Liver (tissue), 8 donors: ENCODE measurements at regions not wholly inside any gene's neighbourhood (a gene's known extent, or its start where the extent isn't known, plus 50 kb on each side); places are given as distances from the start of the nearest gene placed in this dataset.
A peak's percentile ranks its signal among the peaks of the same experiment; 100 is the strongest.

Source experiments
- DNase-seq: peaks from one replicate; pipeline ENCODE4 v3.0.0-alpha.2; 2017; ENCODE audit warnings: low spot score
- H3K27ac ChIP-seq, 2 donors: one replicate each; pipeline ENCODE4 v1.7.0; 2013; ENCODE audit warnings: inconsistent platforms in 2 of 2, low read length in 2 of 2, control low read depth in 1 of 2, low read depth in 1 of 2, mild to moderate bottlenecking in 1 of 2
- H3K27me3 ChIP-seq, 4 donors: one replicate each; pipeline versions ENCODE4 v1.6.1 to v1.7.0; 2013; ENCODE audit warnings: low read length in 3 of 4, inconsistent platforms in 1 of 4, mild to moderate bottlenecking in 1 of 4, moderate library complexity in 1 of 4; ENCODE audit not compliant: control insufficient read depth in 4 of 4, insufficient read depth in 4 of 4
- H3K36me3 ChIP-seq, 4 donors: one replicate each; pipeline versions ENCODE4 v1.6.1 to v1.7.0; 2013; ENCODE audit warnings: low read length in 3 of 4, mild to moderate bottlenecking in 3 of 4, low read depth in 1 of 4, moderate library complexity in 1 of 4; ENCODE audit not compliant: control insufficient read depth in 4 of 4, insufficient read depth in 3 of 4
- H3K4me1 ChIP-seq, 4 donors: one replicate each; pipeline versions ENCODE4 v1.6.1 to v1.7.0; 2013; ENCODE audit warnings: low read length in 3 of 4, mild to moderate bottlenecking in 3 of 4, moderate library complexity in 1 of 4; ENCODE audit not compliant: control insufficient read depth in 4 of 4, insufficient read depth in 4 of 4
- H3K4me3 ChIP-seq, 3 donors: one replicate each; pipeline versions ENCODE4 v1.6.1 to v1.7.0; 2013; ENCODE audit warnings: low read length in 3 of 3, control low read depth in 1 of 3, low read depth in 1 of 3, mild to moderate bottlenecking in 1 of 3
- H3K9ac ChIP-seq, 2 donors: one replicate each; pipeline ENCODE4 v1.7.0; 2013; ENCODE audit warnings: low read length in 2 of 2, mild to moderate bottlenecking in 2 of 2, moderate library complexity in 2 of 2, control low read depth in 1 of 2, low read depth in 1 of 2
- H3K9me3 ChIP-seq, 4 donors: one replicate each; pipeline versions ENCODE4 v1.6.1 to v1.7.0; 2013; ENCODE audit warnings: low read length in 3 of 4; ENCODE audit not compliant: control insufficient read depth in 4 of 4
- ATF3 ChIP-seq: IDR thresholded peaks from 2 replicates; pipeline ENCODE4 v1.6.1; 2016; ENCODE audit warnings: antibody characterized with exemption
- CTCF ChIP-seq: fragments of 150-350 bp; IDR thresholded peaks from 2 replicates; pipeline ENCODE4 v1.5.1; 2017; ENCODE audit warnings: improper control_type of control experiment, low read depth, low read length; ENCODE audit not compliant: missing input control
- FOXA1 ChIP-seq: IDR thresholded peaks from 2 replicates; pipeline ENCODE4 v1.6.1; 2016; ENCODE audit warnings: antibody characterized with exemption
- FOXA2 ChIP-seq: IDR thresholded peaks from 2 replicates; pipeline ENCODE4 v1.6.1; 2016; ENCODE audit warnings: antibody characterized with exemption
- GABPA ChIP-seq, 2 donors: IDR thresholded peaks in 1 of 2; conservative IDR thresholded peaks in 1 of 2; 2 replicates each; pipeline ENCODE4 v1.6.1; 2016; ENCODE audit warnings: antibody characterized with exemption in 2 of 2, mild to moderate bottlenecking in 1 of 2, moderate library complexity in 1 of 2
- HNF4A ChIP-seq, 2 donors: conservative IDR thresholded peaks; 2 replicates each; pipeline ENCODE4 v1.6.1; 2016; ENCODE audit warnings: antibody characterized with exemption in 2 of 2, mild to moderate bottlenecking in 2 of 2
- MAX ChIP-seq: IDR thresholded peaks from 2 replicates; pipeline ENCODE4 v1.6.1; 2016; ENCODE audit warnings: antibody characterized with exemption
- NR2F2 ChIP-seq: IDR thresholded peaks from 2 replicates; pipeline ENCODE4 v1.6.1; 2016; ENCODE audit warnings: antibody characterized with exemption
- RAD21 ChIP-seq, 2 donors: IDR thresholded peaks; 2 replicates each; pipeline ENCODE4 v1.6.1; 2016; ENCODE audit warnings: antibody characterized with exemption in 2 of 2, mild to moderate bottlenecking in 2 of 2
- SP1 ChIP-seq: IDR thresholded peaks from 2 replicates; pipeline ENCODE4 v1.6.1; 2018; ENCODE audit warnings: antibody characterized with exemption, mild to moderate bottlenecking
- TAF1 ChIP-seq: conservative IDR thresholded peaks from 2 replicates; pipeline ENCODE4 v1.6.1; 2016; ENCODE audit warnings: antibody characterized with exemption, mild to moderate bottlenecking
- WGBS: extraction: QIAGEN DNeasy Blood & Tissue Kit; methylation state at CpG from one replicate; pipeline ENCODE4 v1.1.7; 2013; 5-methylcytosine and 5-hydroxymethylcytosine counted together
- TF ChIP-seq, protein P1 (sequence below): IDR thresholded peaks from 2 replicates; pipeline ENCODE4 v1.6.1; 2016; ENCODE audit warnings: antibody characterized with exemption, mild to moderate bottlenecking
- donor health status: healthy.
- donor health status: healthy.
- donor health status: healthy.
- donor health status: healthy.
- donor health status: healthy.

- H3K27me3 ChIP-seq = no peaks in the 10 kb centered on the region
- no peak for DNase-seq
- WGBS = 74% methylated on average over 5 of the region's 5 CpGs
- no peak overlapping the region for H3K27ac ChIP-seq
- H3K9ac ChIP-seq = no peak overlapping the region
- H3K9me3 ChIP-seq = no peaks in the 10 kb centered on the region
- H3K4me1 ChIP-seq = peaks cover 0 to 6% (median 3%) of the 10 kb centered on the region in 4 donors
- no peaks in the 10 kb centered on the region for H3K36me3 ChIP-seq
- H3K4me3 ChIP-seq = no peak overlapping the region
- peak; percentile 22 for TF ChIP-seq SP1
- TF ChIP-seq RAD21 (IDR thresholded peaks at IDR 0.05) = no peak
Observed at GRCh38 chrX:46400530-46401443, 144.4 kb downstream of the ZNF674 start.

GRCh38 chrX:46398874-46399273 is 146.3 kb downstream of the ZNF674 start:
- WGBS = 94% methylated on average over 1 of the region's 1 CpG
- TF ChIP-seq HNF4A (conservative IDR thresholded peaks at IDR 0.05) = no peak
- no peak for TF ChIP-seq NR2F2
- TF ChIP-seq FOXA1 = no peak
- TF ChIP-seq TAF1 = no peak
- TF ChIP-seq SP1 = no peak
- TF ChIP-seq GABPA (IDR thresholded peaks at IDR 0.05 in 1 of 2, conservative IDR thresholded peaks at IDR 0.05 in 1 of 2) = no peak
- no peak for TF ChIP-seq FOXA2
- TF ChIP-seq ATF3 = no peak
- no peak for TF ChIP-seq MAX
- TF ChIP-seq CTCF = no peak
- TF ChIP-seq, protein P1, sequence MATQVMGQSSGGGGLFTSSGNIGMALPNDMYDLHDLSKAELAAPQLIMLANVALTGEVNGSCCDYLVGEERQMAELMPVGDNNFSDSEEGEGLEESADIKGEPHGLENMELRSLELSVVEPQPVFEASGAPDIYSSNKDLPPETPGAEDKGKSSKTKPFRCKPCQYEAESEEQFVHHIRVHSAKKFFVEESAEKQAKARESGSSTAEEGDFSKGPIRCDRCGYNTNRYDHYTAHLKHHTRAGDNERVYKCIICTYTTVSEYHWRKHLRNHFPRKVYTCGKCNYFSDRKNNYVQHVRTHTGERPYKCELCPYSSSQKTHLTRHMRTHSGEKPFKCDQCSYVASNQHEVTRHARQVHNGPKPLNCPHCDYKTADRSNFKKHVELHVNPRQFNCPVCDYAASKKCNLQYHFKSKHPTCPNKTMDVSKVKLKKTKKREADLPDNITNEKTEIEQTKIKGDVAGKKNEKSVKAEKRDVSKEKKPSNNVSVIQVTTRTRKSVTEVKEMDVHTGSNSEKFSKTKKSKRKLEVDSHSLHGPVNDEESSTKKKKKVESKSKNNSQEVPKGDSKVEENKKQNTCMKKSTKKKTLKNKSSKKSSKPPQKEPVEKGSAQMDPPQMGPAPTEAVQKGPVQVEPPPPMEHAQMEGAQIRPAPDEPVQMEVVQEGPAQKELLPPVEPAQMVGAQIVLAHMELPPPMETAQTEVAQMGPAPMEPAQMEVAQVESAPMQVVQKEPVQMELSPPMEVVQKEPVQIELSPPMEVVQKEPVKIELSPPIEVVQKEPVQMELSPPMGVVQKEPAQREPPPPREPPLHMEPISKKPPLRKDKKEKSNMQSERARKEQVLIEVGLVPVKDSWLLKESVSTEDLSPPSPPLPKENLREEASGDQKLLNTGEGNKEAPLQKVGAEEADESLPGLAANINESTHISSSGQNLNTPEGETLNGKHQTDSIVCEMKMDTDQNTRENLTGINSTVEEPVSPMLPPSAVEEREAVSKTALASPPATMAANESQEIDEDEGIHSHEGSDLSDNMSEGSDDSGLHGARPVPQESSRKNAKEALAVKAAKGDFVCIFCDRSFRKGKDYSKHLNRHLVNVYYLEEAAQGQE = no peak
- H3K36me3 ChIP-seq = no peaks in the 10 kb centered on the region
- no peak for DNase-seq
- peaks cover 0 to 6% (median 3%) of the 10 kb centered on the region in 4 donors for H3K4me1 ChIP-seq
- H3K9me3 ChIP-seq = no peaks in the 10 kb centered on the region
- H3K27me3 ChIP-seq = no peaks in the 10 kb centered on the region
- no peak overlapping the region for H3K4me3 ChIP-seq
- H3K9ac ChIP-seq = no peak overlapping the region
- H3K27ac ChIP-seq = no peak overlapping the region
